Osteocyte (in vitro differentiated cells): ENCODE measurements at regions not wholly inside any gene's neighbourhood (a gene's known extent, or its start where the extent isn't known, plus 50 kb on each side); places are given as distances from the start of the nearest gene placed in this dataset.

ENCODE experiments used
- DNase-seq: peaks from one replicate; pipeline ENCODE4 v3.0.0; 2021; ENCODE audit warnings: mixed read lengths; ENCODE audit not compliant: unreplicated experiment; ENCODE audit errors: extremely low spot score
- H3K27ac Mint-ChIP-seq: one replicate; pipeline ENCODE4 v1.8.0; 2021; ENCODE audit warnings: mild to moderate bottlenecking, mixed read lengths; ENCODE audit not compliant: unreplicated experiment
- H3K27me3 Mint-ChIP-seq: one replicate; pipeline ENCODE4 v1.8.0; 2021; ENCODE audit warnings: mixed read lengths; ENCODE audit not compliant: unreplicated experiment
- H3K36me3 Mint-ChIP-seq: one replicate; pipeline ENCODE4 v1.8.0; 2021; ENCODE audit warnings: mixed read lengths; ENCODE audit not compliant: unreplicated experiment
- H3K4me1 Mint-ChIP-seq: one replicate; pipeline ENCODE4 v1.8.0; 2021; ENCODE audit warnings: mixed read lengths; ENCODE audit not compliant: unreplicated experiment
- H3K4me3 Mint-ChIP-seq: one replicate; pipeline ENCODE4 v1.8.0; 2021; ENCODE audit warnings: mild to moderate bottlenecking, moderate library complexity, mixed read lengths; ENCODE audit not compliant: unreplicated experiment
- H3K9me3 Mint-ChIP-seq: one replicate; pipeline ENCODE4 v1.8.0; 2021; ENCODE audit warnings: mixed read lengths; ENCODE audit not compliant: unreplicated experiment
- TF ChIP-seq, protein P1 (sequence below): fragments of 200-600 bp; sonication (generic); IDR thresholded peaks from 2 replicates; pipeline ENCODE4 v1.5.0; 2021; ENCODE audit warnings: antibody characterized with exemption, mild to moderate bottlenecking, moderate library complexity

DNA sequence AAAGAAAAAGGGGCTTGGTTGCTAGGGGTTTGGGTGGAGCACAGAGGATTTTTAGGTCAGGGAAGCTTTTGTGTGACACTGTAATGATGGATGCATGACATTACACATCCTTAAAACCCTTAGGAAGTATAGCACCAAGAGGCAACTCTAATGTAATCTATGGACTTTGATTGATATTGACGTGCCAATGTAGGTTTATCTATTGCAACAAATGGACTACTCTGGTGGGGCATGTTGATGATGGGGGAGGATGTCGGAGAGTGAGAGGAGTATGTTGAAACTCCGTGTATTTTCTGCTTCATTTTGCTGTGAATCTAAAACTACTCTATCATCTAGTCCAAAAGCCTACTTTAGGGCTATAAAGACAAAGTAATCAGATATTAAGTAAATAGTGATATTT is 72.3 kb upstream of the PAX6 start:
- TF ChIP-seq, protein P1, sequence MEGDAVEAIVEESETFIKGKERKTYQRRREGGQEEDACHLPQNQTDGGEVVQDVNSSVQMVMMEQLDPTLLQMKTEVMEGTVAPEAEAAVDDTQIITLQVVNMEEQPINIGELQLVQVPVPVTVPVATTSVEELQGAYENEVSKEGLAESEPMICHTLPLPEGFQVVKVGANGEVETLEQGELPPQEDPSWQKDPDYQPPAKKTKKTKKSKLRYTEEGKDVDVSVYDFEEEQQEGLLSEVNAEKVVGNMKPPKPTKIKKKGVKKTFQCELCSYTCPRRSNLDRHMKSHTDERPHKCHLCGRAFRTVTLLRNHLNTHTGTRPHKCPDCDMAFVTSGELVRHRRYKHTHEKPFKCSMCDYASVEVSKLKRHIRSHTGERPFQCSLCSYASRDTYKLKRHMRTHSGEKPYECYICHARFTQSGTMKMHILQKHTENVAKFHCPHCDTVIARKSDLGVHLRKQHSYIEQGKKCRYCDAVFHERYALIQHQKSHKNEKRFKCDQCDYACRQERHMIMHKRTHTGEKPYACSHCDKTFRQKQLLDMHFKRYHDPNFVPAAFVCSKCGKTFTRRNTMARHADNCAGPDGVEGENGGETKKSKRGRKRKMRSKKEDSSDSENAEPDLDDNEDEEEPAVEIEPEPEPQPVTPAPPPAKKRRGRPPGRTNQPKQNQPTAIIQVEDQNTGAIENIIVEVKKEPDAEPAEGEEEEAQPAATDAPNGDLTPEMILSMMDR, result no peak
- no peak overlapping the region for H3K27ac Mint-ChIP-seq

DNA sequence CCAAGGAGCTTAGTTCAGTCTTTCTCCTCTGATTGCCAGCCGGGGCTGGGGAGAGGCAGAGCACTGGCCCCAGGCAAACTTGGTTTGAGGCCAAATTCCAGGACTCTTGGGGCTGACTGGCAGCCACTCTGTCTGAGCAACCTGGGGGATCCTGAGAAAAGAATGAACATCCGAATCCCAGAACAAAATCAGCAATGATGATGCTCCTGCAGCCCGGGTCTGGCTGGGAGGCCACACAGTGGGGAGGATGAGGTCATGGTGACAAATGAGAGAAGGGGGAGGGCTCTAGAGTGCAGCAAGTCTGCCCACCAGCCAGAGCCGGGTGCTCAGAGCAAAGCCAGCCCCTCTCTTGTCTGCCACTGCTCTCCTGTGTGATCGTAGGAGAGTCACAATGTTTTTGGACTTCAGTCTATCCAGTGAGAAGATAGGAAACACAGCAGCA is 71.8 kb upstream of the PAX6 start:
- peaks cover 5% of the 10 kb centered on the region for H3K27me3 Mint-ChIP-seq
- H3K4me1 Mint-ChIP-seq, result peaks cover 18% of the 10 kb centered on the region
- H3K9me3 Mint-ChIP-seq, result no peaks in the 10 kb centered on the region
- TF ChIP-seq, protein P1, result no peak
- no peaks in the 10 kb centered on the region for H3K36me3 Mint-ChIP-seq
- no peak overlapping the region for H3K4me3 Mint-ChIP-seq
- H3K27ac Mint-ChIP-seq, result no peak overlapping the region
- DNase-seq, result peak; percentile 85

More for the DNA sequence above, 72.3 kb upstream of the PAX6 start:
- Mint-ChIP-seq H3K36me3 (no peaks in the 10 kb centered on the region), H3K27me3 (peaks cover 5% of the 10 kb centered on the region), H3K4me1 (peaks cover 18% of the 10 kb centered on the region), H3K4me3 (no peak overlapping the region), H3K9me3 (no peaks in the 10 kb centered on the region)
- DNase-seq, result no peak

DNA sequence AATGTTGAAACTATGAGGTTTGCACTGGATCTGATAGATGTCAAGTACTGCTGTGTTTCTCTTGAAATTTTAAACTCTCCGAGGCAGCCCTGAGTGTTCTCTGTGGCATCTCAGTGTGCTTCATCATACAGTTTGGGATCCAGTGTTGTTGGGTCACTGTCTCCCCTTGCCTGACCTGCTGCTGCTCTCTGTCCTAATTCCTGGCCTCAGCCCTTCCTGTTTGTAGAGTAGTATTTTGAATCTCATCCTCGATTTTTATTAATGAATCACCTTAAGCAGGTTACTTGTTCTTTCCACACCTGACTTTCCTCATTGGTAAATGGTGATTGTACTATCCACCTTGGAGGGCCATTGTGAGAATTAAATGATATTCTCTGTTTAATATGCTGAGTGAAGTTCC is 70.7 kb upstream of the PAX6 start:
- Mint-ChIP-seq H3K9me3 (no peaks in the 10 kb centered on the region), H3K27ac (no peak overlapping the region), H3K36me3 (no peaks in the 10 kb centered on the region), H3K4me3 (no peak overlapping the region), H3K4me1 (peaks cover 18% of the 10 kb centered on the region), H3K27me3 (peaks cover 11% of the 10 kb centered on the region)
- TF ChIP-seq, protein P1, result no peak
- no peak for DNase-seq

DNA sequence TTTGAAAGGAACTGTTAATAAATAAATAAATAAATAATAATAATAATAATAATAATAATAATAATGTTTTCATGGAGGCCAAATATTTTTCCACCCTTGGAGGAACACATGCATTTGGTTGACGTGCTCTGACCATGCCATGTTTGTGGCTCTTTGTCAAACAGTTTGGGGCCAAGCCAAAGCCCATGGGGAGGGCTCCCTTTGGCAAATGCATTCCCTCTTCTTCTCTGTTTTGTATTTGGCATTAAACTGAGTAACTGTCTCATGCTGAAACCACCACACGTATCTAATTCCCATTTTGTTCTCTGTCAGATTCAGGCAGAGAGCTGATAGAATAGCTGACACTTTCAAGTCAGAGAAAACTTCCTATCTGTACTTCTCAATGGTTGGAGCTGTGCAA is 68.6 kb upstream of the PAX6 start:
- DNase-seq, result no peak
- H3K4me1 Mint-ChIP-seq, result peaks cover 18% of the 10 kb centered on the region
- H3K27ac Mint-ChIP-seq, result no peak overlapping the region
- no peaks in the 10 kb centered on the region for H3K9me3 Mint-ChIP-seq
- TF ChIP-seq, protein P1, result no peak
- H3K36me3 Mint-ChIP-seq, result no peaks in the 10 kb centered on the region
- H3K27me3 Mint-ChIP-seq, result peaks cover 26% of the 10 kb centered on the region
- no peak overlapping the region for H3K4me3 Mint-ChIP-seq

DNA sequence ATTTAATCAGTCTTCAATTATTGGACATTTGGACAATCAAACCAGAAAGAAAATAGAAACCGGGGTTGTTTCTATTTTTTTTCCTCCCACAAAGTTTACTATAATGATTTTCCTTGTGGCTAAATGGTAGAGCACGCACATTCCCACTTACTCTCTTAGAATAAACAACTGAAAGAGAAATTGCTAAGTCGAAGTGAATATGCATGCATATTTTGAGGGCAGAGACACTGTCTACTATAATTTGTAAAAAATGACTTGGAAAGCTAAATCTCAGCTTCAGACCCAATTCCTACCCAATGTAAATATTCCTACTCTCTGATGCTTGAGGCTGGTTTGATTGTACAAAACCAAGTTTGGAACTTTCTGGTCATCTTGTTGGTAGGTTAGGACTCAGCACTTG is 66.7 kb upstream of the PAX6 start:
- peaks cover 38% of the 10 kb centered on the region for H3K27me3 Mint-ChIP-seq
- no peak overlapping the region for H3K27ac Mint-ChIP-seq
- TF ChIP-seq, protein P1, result no peak
- H3K36me3 Mint-ChIP-seq, result no peaks in the 10 kb centered on the region
- DNase-seq, result no peak
- no peak overlapping the region for H3K4me3 Mint-ChIP-seq
- H3K4me1 Mint-ChIP-seq, result peaks cover 11% of the 10 kb centered on the region
- H3K9me3 Mint-ChIP-seq, result no peaks in the 10 kb centered on the region
